ENCODE measurements at regions not wholly inside any gene's neighbourhood (a gene's known extent, or its start where the extent isn't known, plus 50 kb on each side); places are given as distances from the start of the nearest gene placed in this dataset.

GRCh38 chr12:84422340-84422739, 490.3 kb downstream of the SLC6A15 start:
- no peaks in the 10 kb centered on the region for H3K36me3 ChIP-seq (ENCODE audit: control insufficient read depth in 2 of 3, insufficient read depth in 3 of 3, low read length in 3 of 3)
- intact Hi-C loops (cut with DNase I), result no loop called here
- H3K4me1 ChIP-seq (ENCODE audit: control insufficient read depth in 2 of 3, insufficient read depth in 2 of 3, low read depth in 1 of 3, low read length in 3 of 3), result no peaks in the 10 kb centered on the region
- no peak for TF ChIP-seq CTCF (IDR thresholded peaks at IDR 0.05; ENCODE audit: borderline replicate concordance, extremely low read depth, insufficient read depth)
- H3K27me3 ChIP-seq (ENCODE audit: control insufficient read depth, insufficient read depth, low read length), result no peaks in the 10 kb centered on the region
- H3K27ac ChIP-seq (ENCODE audit: low read depth in 2 of 2, low read length in 2 of 2), result no peak overlapping the region
- no peaks in the 10 kb centered on the region for H3K9me3 ChIP-seq (ENCODE audit: control insufficient read depth in 2 of 3, insufficient read depth in 1 of 3, low read length in 3 of 3)
- no peak overlapping the region for H3K4me3 ChIP-seq (ENCODE audit: low read length in 3 of 3)
- H3K9ac ChIP-seq (ENCODE audit: low read length in 3 of 3), result no peak overlapping the region
- no peak for DNase-seq
- no peak for FAIRE-seq

GRCh38 chr12:84421103-84421502, 491.5 kb downstream of the SLC6A15 start:
- H3K4me3 ChIP-seq (ENCODE audit: low read length in 3 of 3), result no peak overlapping the region
- H3K9me3 ChIP-seq (ENCODE audit: control insufficient read depth in 2 of 3, insufficient read depth in 1 of 3, low read length in 3 of 3), result no peaks in the 10 kb centered on the region
- DNase-seq (no peak), FAIRE-seq (no peak)
- no peak overlapping the region for H3K9ac ChIP-seq (ENCODE audit: low read length in 3 of 3)
- no peak for TF ChIP-seq CTCF (IDR thresholded peaks at IDR 0.05; ENCODE audit: borderline replicate concordance, extremely low read depth, insufficient read depth)
- H3K4me1 ChIP-seq (ENCODE audit: control insufficient read depth in 2 of 3, insufficient read depth in 2 of 3, low read depth in 1 of 3, low read length in 3 of 3), result no peaks in the 10 kb centered on the region
- H3K36me3 ChIP-seq (ENCODE audit: control insufficient read depth in 2 of 3, insufficient read depth in 3 of 3, low read length in 3 of 3), result no peaks in the 10 kb centered on the region
- intact Hi-C loops (cut with DNase I), result no loop called here
- H3K27ac ChIP-seq (ENCODE audit: low read depth in 2 of 2, low read length in 2 of 2), result no peak overlapping the region
- H3K27me3 ChIP-seq (ENCODE audit: control insufficient read depth, insufficient read depth, low read length), result no peaks in the 10 kb centered on the region

- H3K9me3 ChIP-seq (ENCODE audit: control insufficient read depth in 2 of 3, insufficient read depth in 1 of 3, low read length in 3 of 3), result no peaks in the 10 kb centered on the region
- DNase-seq, result no peak
- no peaks in the 10 kb centered on the region for H3K27me3 ChIP-seq (ENCODE audit: control insufficient read depth, insufficient read depth, low read length)
- no peak overlapping the region for H3K27ac ChIP-seq (ENCODE audit: low read depth in 2 of 2, low read length in 2 of 2)
- no peak overlapping the region for H3K9ac ChIP-seq (ENCODE audit: low read length in 3 of 3)
- no peaks in the 10 kb centered on the region for H3K4me1 ChIP-seq (ENCODE audit: control insufficient read depth in 2 of 3, insufficient read depth in 2 of 3, low read depth in 1 of 3, low read length in 3 of 3)
- intact Hi-C loops (cut with DNase I), result no loop called here
- no peak for TF ChIP-seq CTCF (IDR thresholded peaks at IDR 0.05; ENCODE audit: borderline replicate concordance, extremely low read depth, insufficient read depth)
- FAIRE-seq, result no peak
- H3K4me3 ChIP-seq (ENCODE audit: low read length in 3 of 3), result no peak overlapping the region
- no peaks in the 10 kb centered on the region for H3K36me3 ChIP-seq (ENCODE audit: control insufficient read depth in 2 of 3, insufficient read depth in 3 of 3, low read length in 3 of 3)
Observed at GRCh38 chr12:84416626-84417025, 496.0 kb downstream of the SLC6A15 start.

- FAIRE-seq (no peak), DNase-seq (no peak)
- no peaks in the 10 kb centered on the region for H3K4me1 ChIP-seq (ENCODE audit: control insufficient read depth in 2 of 3, insufficient read depth in 2 of 3, low read depth in 1 of 3, low read length in 3 of 3)
- H3K4me3 ChIP-seq (ENCODE audit: low read length in 3 of 3), result no peak overlapping the region
- no peaks in the 10 kb centered on the region for H3K36me3 ChIP-seq (ENCODE audit: control insufficient read depth in 2 of 3, insufficient read depth in 3 of 3, low read length in 3 of 3)
- H3K9me3 ChIP-seq (ENCODE audit: control insufficient read depth in 2 of 3, insufficient read depth in 1 of 3, low read length in 3 of 3), result no peaks in the 10 kb centered on the region
- no peak overlapping the region for H3K27ac ChIP-seq (ENCODE audit: low read depth in 2 of 2, low read length in 2 of 2)
- H3K9ac ChIP-seq (ENCODE audit: low read length in 3 of 3), result no peak overlapping the region
- no peaks in the 10 kb centered on the region for H3K27me3 ChIP-seq (ENCODE audit: control insufficient read depth, insufficient read depth, low read length)
- no peak for TF ChIP-seq CTCF (IDR thresholded peaks at IDR 0.05; ENCODE audit: borderline replicate concordance, extremely low read depth, insufficient read depth)
- intact Hi-C loops (cut with DNase I), result no loop called here
Observed at GRCh38 chr12:84415946-84416345, 496.7 kb downstream of the SLC6A15 start.
